ENCODE measurements at regions not wholly inside any gene's neighbourhood (a gene's known extent, or its start where the extent isn't known, plus 50 kb on each side); places are given as distances from the start of the nearest gene placed in this dataset.
"Not testable (repeated sequence)": the region's sequence is repeated elsewhere in the genome, so short reads cannot be mapped to it uniquely, and the experiment has no call there.

GRCh38 chr6:103886951-103887350 is 972.8 kb downstream of the HACE1 start:
- ATAC-seq = no peak

GRCh38 chr6:103885446-103885845 is 974.3 kb downstream of the HACE1 start:
- ATAC-seq (no peak), DNase-seq (no peak)

More at GRCh38 chr6:103886951-103887350, 972.8 kb downstream of the HACE1 start:
- no peak for DNase-seq

- ATAC-seq = no peak
- DNase-seq = no peak
These were observed 979.9 kb downstream of the HACE1 start for GRCh38 chr6:103879800-103880199.

- no peak for ATAC-seq
- DNase-seq = no peak
These were observed 984.5 kb downstream of the HACE1 start for GRCh38 chr6:103875221-103875620.

- ATAC-seq (no peak), DNase-seq (no peak)
These were observed 985.1 kb downstream of the HACE1 start for GRCh38 chr6:103874575-103874974.

- ATAC-seq (no peak), DNase-seq (no peak)
These were observed 987.0 kb downstream of the HACE1 start for GRCh38 chr6:103872678-103873077.

- ATAC-seq = no peak
- DNase-seq = no peak
These were observed 987.5 kb downstream of the HACE1 start for GRCh38 chr6:103872233-103872632.

- DNase-seq (no peak), ATAC-seq (no peak)
These were observed 988.7 kb downstream of the HACE1 start for GRCh38 chr6:103870970-103871369.

- no peak for DNase-seq
- ATAC-seq = no peak
These were observed 997.4 kb downstream of the HACE1 start for GRCh38 chr6:103862297-103862696.

- ATAC-seq (no peak), DNase-seq (no peak)
These were observed 1001.7 kb downstream of the HACE1 start for GRCh38 chr6:103858003-103858402.

- DNase-seq = no peak
- no peak for ATAC-seq
These were observed 1004.0 kb downstream of the HACE1 start for GRCh38 chr6:103855750-103856149.

- DNase-seq (no peak), ATAC-seq (no peak)
These were observed 1005.7 kb downstream of the HACE1 start for GRCh38 chr6:103854059-103854458.

GRCh38 chr6:103838457-103838856 is 1021.3 kb downstream of the HACE1 start:
- no peak for DNase-seq
- ATAC-seq = no peak

GRCh38 chr6:103826209-103826608 is 1033.5 kb downstream of the HACE1 start:
- no peak for ATAC-seq
- DNase-seq = no peak

- no peak for DNase-seq
- no peak for ATAC-seq
These were observed 1039.6 kb downstream of the HACE1 start for GRCh38 chr6:103820148-103820547.

- no peak for ATAC-seq
- DNase-seq = no peak
These were observed 1040.2 kb downstream of the HACE1 start for GRCh38 chr6:103819509-103819908.

GRCh38 chr6:103812970-103813369 is 1046.7 kb downstream of the HACE1 start:
- DNase-seq = no peak
- no peak for ATAC-seq

- ATAC-seq, DNase-seq: not testable (repeated sequence)
These were observed 1057.7 kb downstream of the HACE1 start for GRCh38 chr6:103801901-103802479.

GRCh38 chr6:103799971-103800670 is 1059.6 kb downstream of the HACE1 start:
- no peak for DNase-seq
- no peak for ATAC-seq

GRCh38 chr6:103798166-103798565 is 1061.6 kb downstream of the HACE1 start:
- ATAC-seq (no peak), DNase-seq (no peak)

- no peak for ATAC-seq
- DNase-seq = no peak
These were observed 1062.0 kb downstream of the HACE1 start for GRCh38 chr6:103797738-103798137.

GRCh38 chr6:103791458-103791857 is 1068.3 kb downstream of the HACE1 start:
- DNase-seq (no peak), ATAC-seq (no peak)

GRCh38 chr6:103784117-103784516 is 1075.6 kb downstream of the HACE1 start:
- ATAC-seq (no peak), DNase-seq (no peak)

GRCh38 chr6:103783329-103783728 is 1076.4 kb downstream of the HACE1 start:
- ATAC-seq (no peak), DNase-seq (no peak)

Data from stimulated activated naive CD8-positive, alpha-beta T cell treated with anti-CD3 and anti-CD28 coated beads, Interleukin-15, Interleukin-2, amounts not matched to agents 100 U/mL and 50 U/mL, for 24 hours (primary cell).